HepG2 (cell line): ENCODE measurements at regions not wholly inside any gene's neighbourhood (a gene's known extent, or its start where the extent isn't known, plus 50 kb on each side); places are given as distances from the start of the nearest gene placed in this dataset.

Experiments
- ARID5B ChIP-seq: IDR thresholded peaks from 2 replicates; pipeline ENCODE4 v1.4.0; 2020; ENCODE audit warnings: mild to moderate bottlenecking, missing genetic modification reagents
- EEA1 ChIP-seq: sonication (generic); formaldehyde crosslinking; IDR thresholded peaks from 2 replicates; pipeline ENCODE4 v1.5.1; 2020; ENCODE audit warnings: mild to moderate bottlenecking, missing genetic modification reagents, borderline replicate concordance
- MAZ ChIP-seq, 2 experiments: sonication (generic) in 1 of 2; formaldehyde crosslinking in 1 of 2; IDR thresholded peaks; 2 replicates each; pipeline versions ENCODE4 v1.5.0 to v1.6.1; 2012 to 2020; ENCODE audit warnings: low read depth in 2 of 2, mild to moderate bottlenecking in 2 of 2, borderline replicate concordance in 1 of 2, improper control_type of control experiment in 1 of 2, low read length in 1 of 2, missing genetic modification reagents in 1 of 2, moderate library complexity in 1 of 2
- MBD4 ChIP-seq: IDR thresholded peaks from 2 replicates; pipeline ENCODE4 v1.6.1; 2012; ENCODE audit warnings: low read length, inconsistent platforms, borderline replicate concordance
- MBNL3 ChIP-seq: fragments of 250-450 bp; sonication (Bioruptor Pico); conservative IDR thresholded peaks from 2 replicates; pipeline ENCODE4 v1.8.0; 2022; ENCODE audit warnings: mild to moderate bottlenecking, inconsistent platforms
- MTF1 ChIP-seq: sonication (generic); formaldehyde crosslinking; IDR thresholded peaks from 2 replicates; pipeline ENCODE4 v1.5.0; 2020; ENCODE audit warnings: missing genetic modification reagents
- NCOA5 ChIP-seq: sonication (generic); formaldehyde crosslinking; IDR thresholded peaks from 2 replicates; pipeline ENCODE4 v1.4.0; 2020; ENCODE audit warnings: missing genetic modification reagents
- NFE2L2 ChIP-seq: fragments of 150-350 bp; IDR thresholded peaks from 2 replicates; pipeline ENCODE4 v1.6.1; 2014; ENCODE audit warnings: low read length
- PHF8 ChIP-seq: sonication (generic); formaldehyde crosslinking; IDR thresholded peaks from 2 replicates; pipeline ENCODE4 v1.5.0; 2020; ENCODE audit warnings: missing genetic modification reagents
- RXRA ChIP-seq: sonication (generic); formaldehyde crosslinking; IDR thresholded peaks from 2 replicates; pipeline ENCODE4 v1.5.1; 2020; ENCODE audit warnings: missing genetic modification reagents
- UBTF ChIP-seq: sonication (generic); formaldehyde crosslinking; IDR thresholded peaks from 2 replicates; pipeline ENCODE4 v1.4.0; 2020; ENCODE audit warnings: mild to moderate bottlenecking, missing genetic modification reagents
- YY1 ChIP-seq: IDR thresholded peaks from 2 replicates; pipeline ENCODE4 v1.6.1; 2011; ENCODE audit warnings: low read length, low read depth, moderate library complexity, mild to moderate bottlenecking; ENCODE audit not compliant: insufficient read depth, insufficient replicate concordance
- ZC3H4 ChIP-seq: sonication (generic); formaldehyde crosslinking; IDR thresholded peaks from 2 replicates; pipeline ENCODE4 v1.4.0; 2020; ENCODE audit warnings: missing genetic modification reagents, borderline replicate concordance
- ZNF549 ChIP-seq: sonication (generic); formaldehyde crosslinking; IDR thresholded peaks from 2 replicates; pipeline ENCODE4 v1.5.0; 2020; ENCODE audit warnings: missing genetic modification reagents
- ZNF878 ChIP-seq: sonication (generic); formaldehyde crosslinking; IDR thresholded peaks from 2 replicates; pipeline ENCODE4 v1.8.1; 2023; ENCODE audit warnings: mild to moderate bottlenecking, missing genetic modification reagents, moderate library complexity
- TF ChIP-seq, protein P1 (sequence below): sonication (generic); formaldehyde crosslinking; IDR thresholded peaks from 2 replicates; pipeline ENCODE4 v1.5.1; 2020; ENCODE audit warnings: missing genetic modification reagents, mild to moderate bottlenecking, borderline replicate concordance
- TF ChIP-seq, protein P2 (sequence below): IDR thresholded peaks from 2 replicates; pipeline ENCODE4 v1.6.1; 2016; ENCODE audit warnings: low read depth

DNA sequence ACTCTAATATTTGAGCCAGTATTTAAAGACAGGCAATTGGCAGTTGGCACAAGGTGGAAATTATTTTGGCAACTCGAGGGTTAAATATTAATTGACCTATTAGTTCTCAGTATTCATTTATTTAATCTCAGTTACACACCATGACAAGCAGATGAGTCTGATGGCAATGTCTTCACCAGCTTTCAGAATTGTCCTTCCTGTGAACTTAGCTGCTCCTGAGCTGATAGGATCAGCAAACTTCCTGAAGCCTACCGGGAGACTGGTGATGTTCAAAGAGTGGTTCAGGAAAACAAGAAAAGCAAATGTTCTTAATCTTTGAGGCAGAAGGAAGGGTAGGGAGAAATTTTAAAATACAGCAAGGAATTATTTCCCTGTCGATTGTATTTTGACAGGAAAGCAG lies 522.2 kb downstream of the SOX2 start (continued):
- TF ChIP-seq UBTF (CRISPR knock-in tag) (no peak), MBNL3 (CRISPR knock-in tag) (no peak), EEA1 (CRISPR knock-in tag) (no peak), NCOA5 (CRISPR knock-in tag) (no peak), ZC3H4 (CRISPR knock-in tag) (no peak), RXRA (peak; percentile 50; the same call in 1 of the 2 replicates), YY1 (no peak), MAZ (IDR thresholded peaks at IDR 0.05; ENCODE audit: borderline replicate concordance, low read depth, low read length) (no peak), MAZ (CRISPR knock-in tag; IDR thresholded peaks at IDR 0.05; ENCODE audit: low read depth) (no peak), ZNF878 (CRISPR knock-in tag) (no peak), NFE2L2 (no peak), ZNF549 (CRISPR knock-in tag) (no peak), PHF8 (no peak), ARID5B (CRISPR knock-in tag) (peak; percentile 64; the same call in 1 of the 2 replicates), MBD4 (no peak), MTF1 (CRISPR knock-in tag) (no peak)
- TF ChIP-seq, protein P1, sequence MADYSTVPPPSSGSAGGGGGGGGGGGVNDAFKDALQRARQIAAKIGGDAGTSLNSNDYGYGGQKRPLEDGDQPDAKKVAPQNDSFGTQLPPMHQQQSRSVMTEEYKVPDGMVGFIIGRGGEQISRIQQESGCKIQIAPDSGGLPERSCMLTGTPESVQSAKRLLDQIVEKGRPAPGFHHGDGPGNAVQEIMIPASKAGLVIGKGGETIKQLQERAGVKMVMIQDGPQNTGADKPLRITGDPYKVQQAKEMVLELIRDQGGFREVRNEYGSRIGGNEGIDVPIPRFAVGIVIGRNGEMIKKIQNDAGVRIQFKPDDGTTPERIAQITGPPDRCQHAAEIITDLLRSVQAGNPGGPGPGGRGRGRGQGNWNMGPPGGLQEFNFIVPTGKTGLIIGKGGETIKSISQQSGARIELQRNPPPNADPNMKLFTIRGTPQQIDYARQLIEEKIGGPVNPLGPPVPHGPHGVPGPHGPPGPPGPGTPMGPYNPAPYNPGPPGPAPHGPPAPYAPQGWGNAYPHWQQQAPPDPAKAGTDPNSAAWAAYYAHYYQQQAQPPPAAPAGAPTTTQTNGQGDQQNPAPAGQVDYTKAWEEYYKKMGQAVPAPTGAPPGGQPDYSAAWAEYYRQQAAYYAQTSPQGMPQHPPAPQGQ (CRISPR knock-in tag) = no peak
- TF ChIP-seq, protein P2, sequence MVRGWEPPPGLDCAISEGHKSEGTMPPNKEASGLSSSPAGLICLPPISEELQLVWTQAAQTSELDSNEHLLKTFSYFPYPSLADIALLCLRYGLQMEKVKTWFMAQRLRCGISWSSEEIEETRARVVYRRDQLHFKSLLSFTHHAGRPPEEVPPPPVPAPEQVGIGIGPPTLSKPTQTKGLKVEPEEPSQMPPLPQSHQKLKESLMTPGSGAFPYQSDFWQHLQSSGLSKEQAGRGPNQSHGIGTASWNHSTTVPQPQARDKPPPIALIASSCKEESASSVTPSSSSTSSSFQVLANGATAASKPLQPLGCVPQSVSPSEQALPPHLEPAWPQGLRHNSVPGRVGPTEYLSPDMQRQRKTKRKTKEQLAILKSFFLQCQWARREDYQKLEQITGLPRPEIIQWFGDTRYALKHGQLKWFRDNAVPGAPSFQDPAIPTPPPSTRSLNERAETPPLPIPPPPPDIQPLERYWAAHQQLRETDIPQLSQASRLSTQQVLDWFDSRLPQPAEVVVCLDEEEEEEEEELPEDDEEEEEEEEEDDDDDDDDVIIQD (CRISPR knock-in tag) = peak; percentile 80; the same call in 1 of the 2 replicates
